MCF 10A (cell line): ENCODE measurements at regions not wholly inside any gene's neighbourhood (a gene's known extent, or its start where the extent isn't known, plus 50 kb on each side); places are given as distances from the start of the nearest gene placed in this dataset.

Experiments
- BruUV-seq: library from RNA; stranded (reverse); fragments of 400-500 nt; replicated peaks from 2 replicates; lab custom pipeline; 2021; lab: Mats Ljungman, UMichigan
- CTCF ChIA-PET: fragments of 300-600 bp; sonication (Branson Sonifier 250); formaldehyde crosslinking; extraction: SDS; loops from one replicate; lab custom pipeline; 2021; ENCODE audit warnings: antibody characterized with exemption, inconsistent platforms; lab: Yijun Ruan, JAX
- POLR2A ChIA-PET: fragments of 300-600, 350-650 bp; sonication (Branson Sonifier 250); formaldehyde crosslinking; extraction: SDS; loops from one replicate; lab custom pipeline; 2020; ENCODE audit warnings: antibody characterized with exemption, inconsistent platforms; lab: Yijun Ruan, JAX
- DNase-seq: peaks from one replicate; pipeline ENCODE4 v3.0.0-alpha.2; 2018; ENCODE audit not compliant: unreplicated experiment
- H3K27ac Mint-ChIP-seq: one replicate; pipeline ENCODE4 v1.8.0; 2022; ENCODE audit warnings: mild to moderate bottlenecking, low read depth, mixed read lengths; ENCODE audit not compliant: unreplicated experiment
- H3K27me3 Mint-ChIP-seq: one replicate; pipeline ENCODE4 v1.8.0; 2022; ENCODE audit warnings: mixed read lengths; ENCODE audit not compliant: insufficient read depth, unreplicated experiment
- H3K36me3 Mint-ChIP-seq: one replicate; pipeline ENCODE4 v1.8.0; 2022; ENCODE audit warnings: mild to moderate bottlenecking, moderate library complexity, mixed read lengths; ENCODE audit not compliant: insufficient read depth, unreplicated experiment
- H3K4me1 Mint-ChIP-seq: one replicate; pipeline ENCODE4 v1.8.0; 2022; ENCODE audit warnings: mixed read lengths; ENCODE audit not compliant: insufficient read depth, unreplicated experiment
- H3K4me3 Mint-ChIP-seq: one replicate; pipeline ENCODE4 v1.8.0; 2022; ENCODE audit warnings: mild to moderate bottlenecking, moderate library complexity, mixed read lengths; ENCODE audit not compliant: unreplicated experiment
- H3K9me3 Mint-ChIP-seq: one replicate; pipeline ENCODE4 v1.8.0; 2022; ENCODE audit warnings: mixed read lengths; ENCODE audit not compliant: unreplicated experiment
- CTCF ChIP-seq: fragments of 200-600 bp; IDR thresholded peaks from one replicate; pipeline ENCODE4 v1.8.0; 2022; ENCODE audit warnings: antibody characterized with exemption, mild to moderate bottlenecking; ENCODE audit not compliant: unreplicated experiment
- intact Hi-C: fragments of 100-400 bp; cut with micrococcal nuclease; formaldehyde crosslinking; loops from 2 replicates; pipeline ENCODE4 v1.14.1; 2022

- Mint-ChIP-seq H3K27ac (no peak overlapping the region), H3K9me3 (no peaks in the 10 kb centered on the region), H3K27me3 (no peaks in the 10 kb centered on the region), H3K4me3 (no peak overlapping the region), H3K36me3 (no peaks in the 10 kb centered on the region), H3K4me1 (no peaks in the 10 kb centered on the region)
- ChIA-PET CTCF (interaction anchor here (0.6 kb wide), 1 partner anchor 14 kb away, joined by 3 read pairs; no protein-coding TSS in a partner anchor), POLR2A (no interaction called here)
- DNase-seq: no peak
- intact Hi-C loops: no loop called here
- TF ChIP-seq CTCF: no peak
- no TSS peak for BruUV-seq
These were observed 564.0 kb downstream of the RPL10L start for GRCh38 chr14:46087604-46088003.

GRCh38 chr14:46074061-46074460 lies 577.5 kb downstream of the RPL10L start:
- ChIA-PET CTCF (interaction anchor here (0.6 kb wide), 1 partner anchor 10 kb away, joined by 5 read pairs; no protein-coding TSS in a partner anchor), POLR2A (no interaction called here)
- H3K4me3 Mint-ChIP-seq: no peak overlapping the region
- no peaks in the 10 kb centered on the region for H3K4me1 Mint-ChIP-seq
- no peak for DNase-seq
- TF ChIP-seq CTCF: no peak
- H3K27me3 Mint-ChIP-seq: no peaks in the 10 kb centered on the region
- no peaks in the 10 kb centered on the region for H3K36me3 Mint-ChIP-seq
- BruUV-seq: no TSS peak
- H3K27ac Mint-ChIP-seq: no peak overlapping the region
- H3K9me3 Mint-ChIP-seq: no peaks in the 10 kb centered on the region
- intact Hi-C loops: no loop called here

- Mint-ChIP-seq H3K9me3 (no peaks in the 10 kb centered on the region), H3K4me1 (no peaks in the 10 kb centered on the region), H3K36me3 (no peaks in the 10 kb centered on the region), H3K27me3 (peaks cover 49% of the 10 kb centered on the region), H3K4me3 (no peak overlapping the region), H3K27ac (no peak overlapping the region)
- TF ChIP-seq CTCF: no peak
- CTCF ChIA-PET: no interaction called here
- DNase-seq: no peak
- POLR2A ChIA-PET: no interaction called here
- intact Hi-C loops: no loop called here
- no TSS peak for BruUV-seq
These were observed 587.7 kb downstream of the RPL10L start for GRCh38 chr14:46063872-46064271.

GRCh38 chr14:46058964-46059563 lies 592.5 kb downstream of the RPL10L start:
- TF ChIP-seq CTCF: no peak
- ChIA-PET CTCF (no interaction called here), POLR2A (no interaction called here)
- intact Hi-C loops: no loop called here
- no peak for DNase-seq
- H3K4me1 Mint-ChIP-seq: peaks cover 5% of the 10 kb centered on the region
- no peak overlapping the region for H3K27ac Mint-ChIP-seq
- H3K4me3 Mint-ChIP-seq: no peak overlapping the region
- H3K9me3 Mint-ChIP-seq: no peaks in the 10 kb centered on the region
- peaks cover 79% of the 10 kb centered on the region for H3K27me3 Mint-ChIP-seq
- H3K36me3 Mint-ChIP-seq: no peaks in the 10 kb centered on the region
- BruUV-seq: no TSS peak
